IPS-NIHi7 (cell line): ENCODE measurements at regions not wholly inside any gene's neighbourhood (a gene's known extent, or its start where the extent isn't known, plus 50 kb on each side); places are given as distances from the start of the nearest gene placed in this dataset.
"Not testable (repeated sequence)": the region's sequence is repeated elsewhere in the genome, so short reads cannot be mapped to it uniquely, and the experiment has no call there.

ENCODE experiments used
- DNase-seq: peaks from one replicate; pipeline ENCODE4 v3.0.0; 2012; ENCODE audit warnings: mixed read lengths; ENCODE audit errors: extremely low spot score

GRCh38 chr2:83172841-83173240 is 1286.2 kb downstream of the SUCLG1 start:
- no peak for DNase-seq

DNA sequence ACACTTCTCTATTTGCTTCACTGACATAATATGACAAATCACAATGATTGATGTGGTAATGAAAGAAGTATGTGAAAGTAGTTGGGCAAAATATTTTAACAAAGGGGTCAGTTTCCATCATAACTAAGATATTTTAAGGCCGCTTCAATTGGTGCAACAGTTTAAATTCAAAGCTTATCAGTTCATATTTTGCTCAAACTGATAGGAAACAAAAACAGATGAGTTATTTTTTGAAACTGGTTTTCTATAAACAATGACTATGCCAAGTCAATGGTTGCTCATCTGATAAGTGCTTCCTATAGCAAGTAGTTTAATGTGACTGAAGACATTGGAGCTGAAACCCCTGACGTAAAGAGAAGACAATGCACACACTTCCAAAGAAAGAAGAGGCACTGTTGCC is 1290.7 kb downstream of the SUCLG1 start:
- DNase-seq, result no peak

- no peak for DNase-seq
Observed at GRCh38 chr2:83162421-83162820, 1296.7 kb downstream of the SUCLG1 start.

GRCh38 chr2:83160571-83160970 is 1298.5 kb downstream of the SUCLG1 start:
- no peak for DNase-seq

DNA sequence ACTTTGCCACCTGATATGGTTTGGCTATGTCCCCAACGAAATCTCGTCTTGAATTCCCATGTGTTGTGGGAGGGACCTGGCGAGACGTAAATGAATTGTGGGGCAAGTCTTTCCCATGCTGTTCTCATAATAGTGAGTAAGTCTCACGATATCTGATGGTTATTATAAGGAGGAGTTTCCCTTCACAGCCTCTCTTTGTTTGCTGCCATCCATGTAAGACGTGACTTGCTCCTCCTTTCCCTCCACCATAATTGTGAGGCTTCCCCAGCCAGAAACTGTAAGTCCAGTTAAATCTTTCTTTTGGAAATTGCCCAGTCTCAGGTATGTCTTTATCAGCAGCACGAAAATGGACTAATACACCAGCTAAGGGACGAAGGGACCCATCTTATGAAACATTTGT is 1303.3 kb downstream of the SUCLG1 start:
- DNase-seq, result no peak

DNA sequence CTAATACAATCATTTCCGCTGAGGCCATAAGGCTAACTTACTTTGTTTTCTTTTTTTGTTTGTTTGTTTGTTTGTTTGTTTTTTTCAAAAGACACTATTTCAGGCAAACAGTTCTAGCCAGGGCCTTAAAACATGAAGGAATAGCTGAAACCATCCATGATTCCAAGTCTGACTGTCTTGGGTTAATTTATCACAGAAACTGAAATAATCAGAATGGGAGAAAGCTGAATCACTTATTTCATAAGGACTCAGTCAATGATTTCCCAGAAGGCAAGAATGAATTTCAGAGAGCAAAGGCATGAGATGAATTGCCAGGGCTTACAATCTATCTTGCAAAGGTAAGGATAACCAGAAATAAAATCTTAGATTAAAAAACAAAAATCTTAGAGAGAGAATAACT is 1315.1 kb downstream of the SUCLG1 start:
- DNase-seq, result no peak

- DNase-seq, result no peak
Observed at GRCh38 chr2:83142934-83143333, 1316.1 kb downstream of the SUCLG1 start.

- DNase-seq, result no peak
Observed at GRCh38 chr2:83115606-83116005, 1343.5 kb downstream of the SUCLG1 start.

DNA sequence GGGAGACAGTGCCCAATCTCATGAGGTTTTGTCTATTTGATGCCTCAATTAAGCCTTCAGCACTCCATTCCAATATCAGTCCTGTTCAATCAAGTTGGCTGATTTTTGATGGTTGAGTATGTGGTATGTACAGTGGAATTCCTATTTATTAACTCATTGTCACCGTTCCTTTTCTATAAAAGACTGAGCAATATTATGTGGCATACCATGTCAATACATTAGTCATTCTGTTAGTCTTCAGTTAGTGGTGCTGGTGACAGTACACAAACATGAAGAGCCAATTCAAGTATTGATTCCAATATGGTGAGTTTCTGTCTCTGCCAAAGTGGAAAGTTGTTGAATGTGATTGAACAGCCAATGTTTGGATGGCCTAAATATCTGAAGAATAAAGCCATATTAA is 1343.9 kb downstream of the SUCLG1 start:
- no peak for DNase-seq

GRCh38 chr2:83113953-83114352 is 1345.1 kb downstream of the SUCLG1 start:
- no peak for DNase-seq

DNA sequence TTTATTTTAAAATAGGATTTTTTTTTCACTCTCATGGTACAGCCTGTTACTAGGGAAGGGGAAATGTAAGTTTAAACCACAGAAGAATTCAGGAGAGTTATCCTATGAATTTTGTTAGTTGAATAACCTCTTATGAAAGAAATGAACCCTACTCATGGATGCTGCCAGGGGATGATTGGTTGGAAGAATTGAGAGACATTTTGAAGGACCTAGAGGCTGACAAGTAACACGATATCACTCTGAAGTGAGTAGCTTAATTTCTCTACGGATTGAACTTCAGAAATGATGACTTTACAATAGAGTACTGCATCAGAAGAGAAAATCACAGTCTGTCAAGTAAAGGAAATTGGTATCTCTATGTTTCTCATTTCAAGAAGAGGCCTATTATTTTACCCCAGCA is 1346.2 kb downstream of the SUCLG1 start:
- DNase-seq, result no peak

- no peak for DNase-seq
Observed at GRCh38 chr2:83109284-83109683, 1349.8 kb downstream of the SUCLG1 start.

DNA sequence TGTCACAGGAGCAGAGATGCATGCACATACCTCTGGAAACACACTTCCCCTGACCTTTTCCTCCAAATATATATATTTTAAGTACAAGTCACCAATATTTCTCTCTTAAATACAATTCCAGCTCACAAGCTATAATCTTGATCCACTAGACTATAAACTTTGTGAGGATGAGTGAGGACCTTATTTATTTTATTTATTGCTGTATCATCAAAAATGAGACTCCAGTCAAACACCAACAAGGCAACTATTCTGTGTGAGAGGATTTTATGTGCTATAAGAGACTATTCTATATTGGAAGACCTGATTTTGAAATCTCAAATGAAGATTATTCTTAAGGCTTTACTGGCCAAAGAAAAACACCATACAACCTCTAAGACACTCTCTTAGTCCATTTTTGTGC is 1352.2 kb downstream of the SUCLG1 start:
- DNase-seq, result no peak

DNA sequence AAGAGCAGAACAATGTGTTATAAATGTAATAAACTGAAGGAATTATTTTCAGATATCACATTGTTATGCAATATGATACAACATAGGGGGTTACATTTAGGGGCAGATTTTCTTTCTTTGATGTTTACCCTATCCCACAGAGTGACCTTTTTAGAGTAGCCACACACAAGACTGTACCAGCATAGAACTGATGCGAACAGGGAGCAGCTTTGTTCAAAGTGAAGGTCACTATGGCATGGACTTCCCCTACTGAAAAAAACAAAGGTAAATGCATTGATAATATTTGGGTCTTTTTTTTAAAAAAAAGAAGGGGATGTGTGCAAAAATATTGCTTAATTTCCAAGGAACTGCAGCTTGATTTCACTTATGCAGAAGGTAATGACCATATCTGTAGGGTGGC is 1354.9 kb downstream of the SUCLG1 start:
- DNase-seq, result no peak

DNA sequence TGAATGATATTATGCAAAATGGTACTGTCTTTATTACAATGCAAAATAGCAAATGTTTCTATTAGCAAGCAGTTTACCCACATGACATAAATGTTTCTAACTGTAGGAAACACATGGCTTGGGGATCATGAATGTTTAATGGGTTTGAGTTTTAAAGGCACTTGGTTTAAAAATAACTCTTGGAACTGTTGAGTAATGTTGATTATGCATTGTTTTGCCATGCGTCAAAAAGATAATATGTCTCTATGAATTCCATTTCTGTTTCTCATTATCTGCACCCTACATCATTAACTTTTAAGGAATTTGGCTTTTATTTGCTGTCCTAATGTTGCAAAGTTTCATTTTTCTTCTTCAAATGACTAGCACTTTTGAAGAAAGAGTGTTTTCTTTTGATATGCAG is 1355.5 kb downstream of the SUCLG1 start:
- no peak for DNase-seq

GRCh38 chr2:83089051-83089450 is 1370.0 kb downstream of the SUCLG1 start:
- not testable (repeated sequence) for DNase-seq

DNA sequence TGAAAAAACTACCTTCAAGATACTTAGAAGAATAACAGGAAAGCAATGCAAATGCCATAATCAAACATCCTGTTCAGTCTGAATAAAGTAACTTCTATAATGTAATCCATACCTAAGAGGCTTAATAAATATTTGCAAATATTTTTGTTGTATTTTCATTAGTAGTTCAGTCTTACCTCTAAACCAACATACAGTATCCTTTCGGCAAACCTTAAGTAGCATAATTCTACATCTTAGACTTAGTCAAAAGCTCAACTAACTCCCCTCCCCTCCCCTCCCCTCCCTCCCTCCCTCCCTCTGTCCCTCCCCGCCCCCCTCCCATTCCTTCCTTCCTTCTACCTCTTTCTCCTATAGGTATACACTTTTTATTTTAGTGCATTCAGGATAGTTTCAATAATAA is 1373.2 kb downstream of the SUCLG1 start:
- DNase-seq, result no peak

DNA sequence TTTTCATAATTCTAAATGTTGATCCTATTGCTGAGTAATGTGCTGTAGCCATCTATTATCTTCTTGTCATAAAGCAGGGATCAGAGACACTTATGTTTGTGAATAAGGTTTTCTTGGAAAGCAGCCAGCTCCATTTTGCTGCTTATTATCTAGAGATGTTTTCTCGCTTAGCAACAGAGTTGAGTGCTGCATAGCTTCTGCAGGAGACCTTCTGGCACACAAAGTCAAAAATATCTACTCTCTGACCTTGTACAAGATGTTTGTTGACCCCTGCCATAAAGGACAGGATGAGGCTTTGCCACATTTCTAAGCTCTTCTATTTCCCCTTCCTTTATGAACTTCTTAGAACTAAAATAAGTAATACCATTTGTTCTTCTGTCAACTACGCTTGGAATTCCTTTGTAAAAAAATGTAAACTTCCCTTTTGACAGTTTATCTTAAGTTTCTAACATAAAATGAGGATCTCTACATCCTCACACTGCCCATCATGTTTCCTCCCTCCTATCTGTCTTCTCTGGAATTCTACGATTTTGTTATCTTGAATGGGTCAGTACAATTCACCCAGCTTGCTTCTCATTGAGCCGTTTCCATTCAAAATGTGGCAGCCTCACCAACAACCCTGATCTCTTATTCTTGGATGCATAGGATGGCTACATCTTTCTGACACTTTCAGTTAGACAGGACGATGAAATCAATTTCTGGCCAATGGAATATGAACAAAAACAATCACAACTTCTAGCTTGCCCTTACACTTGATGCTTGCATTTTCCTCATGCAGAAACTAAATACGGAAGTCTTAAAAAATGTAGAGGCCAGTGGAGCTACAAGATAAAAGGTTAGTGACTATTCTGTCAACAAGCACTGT is 1377.0 kb downstream of the SUCLG1 start:
- no peak for DNase-seq

DNA sequence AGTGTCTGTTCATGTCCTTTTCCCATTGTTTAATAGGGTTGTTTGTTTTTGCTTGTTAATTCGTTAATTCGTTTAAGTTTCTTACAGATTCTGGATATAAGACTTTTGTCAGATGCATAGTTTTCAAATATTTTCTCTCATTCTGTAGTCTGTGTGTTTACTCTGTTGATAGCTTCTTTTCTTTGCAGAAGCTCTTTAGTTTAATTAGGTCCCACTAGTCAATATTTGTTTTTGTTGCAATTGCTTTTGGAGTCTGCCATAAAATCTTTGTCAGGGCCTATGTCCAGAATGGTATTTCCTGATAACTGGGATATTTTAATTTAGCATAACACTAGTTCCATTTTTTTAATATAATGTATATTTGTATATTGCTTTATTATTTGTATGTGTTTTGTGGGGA is 1380.1 kb downstream of the SUCLG1 start:
- no peak for DNase-seq

- no peak for DNase-seq
Observed at GRCh38 chr2:83072767-83073166, 1386.3 kb downstream of the SUCLG1 start.

- DNase-seq, result peak; percentile 12
Observed at GRCh38 chr2:83071914-83072313, 1387.2 kb downstream of the SUCLG1 start.

DNA sequence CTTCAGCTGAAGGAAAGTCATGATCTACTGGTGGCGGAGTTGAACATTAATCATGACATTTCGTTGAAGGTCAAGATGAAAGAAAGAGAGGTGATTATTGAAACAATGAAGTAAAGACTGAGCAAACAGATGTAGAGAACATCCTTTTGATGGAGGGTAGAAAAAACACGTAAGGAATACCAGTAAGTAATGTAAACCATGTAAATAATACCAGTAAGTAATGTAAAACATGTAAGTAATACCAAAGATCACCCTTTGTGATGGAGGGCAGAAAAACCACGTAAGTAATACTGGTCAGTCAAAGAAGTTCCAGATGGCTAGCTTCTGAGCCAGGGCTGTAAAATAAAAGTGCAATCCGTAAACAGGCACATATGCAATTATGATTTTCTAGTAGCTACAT is 1387.7 kb downstream of the SUCLG1 start:
- DNase-seq, result no peak

DNA sequence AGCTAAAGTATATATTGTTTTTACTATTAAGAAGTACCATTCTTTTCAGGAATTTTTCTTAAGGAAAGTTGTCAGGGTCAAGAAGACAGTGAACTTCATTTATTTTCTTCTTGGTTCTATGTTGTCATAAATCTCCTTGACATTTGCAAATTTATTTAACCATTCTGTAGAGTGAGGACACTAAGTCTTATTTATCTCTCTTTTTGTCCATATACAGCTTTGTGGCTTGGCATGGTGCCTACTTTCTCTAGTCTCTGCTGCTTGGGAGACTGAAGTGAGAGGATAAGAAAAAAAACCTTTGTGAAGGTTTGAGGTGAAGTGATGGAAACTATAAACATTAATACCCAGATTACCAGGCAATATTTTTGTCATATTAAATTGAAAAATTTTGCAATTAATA is 1389.4 kb downstream of the SUCLG1 start:
- DNase-seq, result no peak

DNA sequence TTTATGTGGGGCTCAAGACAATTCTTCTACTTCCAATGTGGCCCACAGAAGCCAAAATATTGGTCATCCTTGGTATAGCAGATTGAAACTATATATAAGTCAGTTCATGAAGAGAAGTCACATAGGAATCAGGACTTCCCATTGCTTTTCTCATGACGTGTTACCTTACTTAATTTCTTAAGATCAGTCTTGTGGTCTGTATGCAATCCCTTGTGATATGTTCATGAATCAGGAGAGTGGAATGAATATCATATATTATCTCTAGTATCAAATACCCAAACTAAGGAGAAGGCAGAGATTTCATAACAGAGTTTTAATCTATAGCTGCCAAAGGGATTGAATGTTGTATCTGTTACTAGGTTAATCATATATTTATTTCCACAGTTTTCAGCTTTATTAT is 1390.4 kb downstream of the SUCLG1 start:
- no peak for DNase-seq
